ENCODE measurements at regions not wholly inside any gene's neighbourhood (a gene's known extent, or its start where the extent isn't known, plus 50 kb on each side); places are given as distances from the start of the nearest gene placed in this dataset.

- BruUV-seq (replicated peaks), result no TSS peak
- H3K27me3 Mint-ChIP-seq (ENCODE audit: insufficient read depth, unreplicated experiment), result no peaks in the 10 kb centered on the region
- no peak overlapping the region for H3K27ac Mint-ChIP-seq (ENCODE audit: low read depth, unreplicated experiment)
- intact Hi-C loops (cut with micrococcal nuclease), result no loop called here
- no peaks in the 10 kb centered on the region for H3K36me3 Mint-ChIP-seq (ENCODE audit: insufficient read depth, unreplicated experiment)
- peaks cover 14% of the 10 kb centered on the region for H3K4me1 Mint-ChIP-seq (ENCODE audit: insufficient read depth, unreplicated experiment)
- H3K9me3 Mint-ChIP-seq (ENCODE audit: unreplicated experiment), result no peaks in the 10 kb centered on the region
- POLR2A ChIA-PET, result no interaction called here
- no peak for DNase-seq (ENCODE audit: unreplicated experiment)
- H3K4me3 Mint-ChIP-seq (ENCODE audit: unreplicated experiment), result no peak overlapping the region
- TF ChIP-seq, protein P1, sequence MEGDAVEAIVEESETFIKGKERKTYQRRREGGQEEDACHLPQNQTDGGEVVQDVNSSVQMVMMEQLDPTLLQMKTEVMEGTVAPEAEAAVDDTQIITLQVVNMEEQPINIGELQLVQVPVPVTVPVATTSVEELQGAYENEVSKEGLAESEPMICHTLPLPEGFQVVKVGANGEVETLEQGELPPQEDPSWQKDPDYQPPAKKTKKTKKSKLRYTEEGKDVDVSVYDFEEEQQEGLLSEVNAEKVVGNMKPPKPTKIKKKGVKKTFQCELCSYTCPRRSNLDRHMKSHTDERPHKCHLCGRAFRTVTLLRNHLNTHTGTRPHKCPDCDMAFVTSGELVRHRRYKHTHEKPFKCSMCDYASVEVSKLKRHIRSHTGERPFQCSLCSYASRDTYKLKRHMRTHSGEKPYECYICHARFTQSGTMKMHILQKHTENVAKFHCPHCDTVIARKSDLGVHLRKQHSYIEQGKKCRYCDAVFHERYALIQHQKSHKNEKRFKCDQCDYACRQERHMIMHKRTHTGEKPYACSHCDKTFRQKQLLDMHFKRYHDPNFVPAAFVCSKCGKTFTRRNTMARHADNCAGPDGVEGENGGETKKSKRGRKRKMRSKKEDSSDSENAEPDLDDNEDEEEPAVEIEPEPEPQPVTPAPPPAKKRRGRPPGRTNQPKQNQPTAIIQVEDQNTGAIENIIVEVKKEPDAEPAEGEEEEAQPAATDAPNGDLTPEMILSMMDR (IDR thresholded peaks at IDR 0.05; ENCODE audit: unreplicated experiment), result no peak
- CTCF ChIA-PET, result no interaction called here
Measured at GRCh38 chr16:88298833-88299745, 83.7 kb upstream of the ZNF469 start.

DNA sequence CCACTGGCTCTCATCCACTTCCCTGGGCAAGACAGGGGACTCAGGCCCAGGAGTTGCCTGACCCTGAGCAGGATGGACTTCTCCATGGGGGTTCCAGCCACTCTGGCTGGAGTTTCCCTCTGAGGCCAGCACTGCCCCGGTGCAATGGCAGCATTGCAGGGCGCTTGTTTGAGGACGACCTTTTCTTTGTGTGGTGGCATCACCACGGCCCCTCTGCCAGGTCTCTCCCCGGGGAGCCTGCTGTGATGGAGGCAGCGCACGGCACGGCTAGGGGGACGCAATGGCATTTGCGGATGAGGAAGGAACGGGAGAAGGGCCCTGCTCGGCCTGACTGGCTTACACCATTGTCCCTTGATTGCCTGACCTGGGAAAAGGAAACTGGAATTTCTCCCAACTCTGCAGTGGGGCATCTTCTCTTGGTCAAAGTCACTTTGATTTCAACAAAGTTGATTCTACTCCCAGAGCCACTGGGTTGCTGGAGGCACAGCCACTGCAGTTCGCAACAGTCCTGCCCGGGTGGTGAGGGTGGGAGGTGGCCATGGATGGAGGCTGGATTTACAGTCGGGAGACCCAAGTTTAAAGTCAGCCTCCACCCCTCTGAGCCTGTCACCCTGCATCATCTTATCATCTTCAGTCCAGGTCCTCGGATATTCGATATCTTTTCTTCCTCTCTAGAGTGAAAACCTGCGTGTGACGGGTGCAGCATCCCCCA, 82.9 kb upstream of the ZNF469 start:
- Mint-ChIP-seq H3K4me3 (ENCODE audit: unreplicated experiment) (no peak overlapping the region), H3K4me1 (ENCODE audit: insufficient read depth, unreplicated experiment) (peaks cover 22% of the 10 kb centered on the region), H3K27ac (ENCODE audit: low read depth, unreplicated experiment) (no peak overlapping the region), H3K36me3 (ENCODE audit: insufficient read depth, unreplicated experiment) (no peaks in the 10 kb centered on the region), H3K27me3 (ENCODE audit: insufficient read depth, unreplicated experiment) (no peaks in the 10 kb centered on the region), H3K9me3 (ENCODE audit: unreplicated experiment) (no peaks in the 10 kb centered on the region)
- ChIA-PET CTCF (no interaction called here), POLR2A (no interaction called here)
- no TSS peak for BruUV-seq (replicated peaks)
- intact Hi-C loops (cut with micrococcal nuclease), result no loop called here
- no peak for DNase-seq (ENCODE audit: unreplicated experiment)
- TF ChIP-seq, protein P1 (IDR thresholded peaks at IDR 0.05; ENCODE audit: unreplicated experiment), result no peak

GRCh38 chr16:88300463-88300835, 82.3 kb upstream of the ZNF469 start:
- H3K27ac Mint-ChIP-seq (ENCODE audit: low read depth, unreplicated experiment), result no peak overlapping the region

GRCh38 chr16:88301431-88301830, 81.3 kb upstream of the ZNF469 start:
- intact Hi-C loops (cut with micrococcal nuclease), result no loop called here
- TF ChIP-seq, protein P1 (IDR thresholded peaks at IDR 0.05; ENCODE audit: unreplicated experiment), result no peak
- Mint-ChIP-seq H3K27ac (ENCODE audit: low read depth, unreplicated experiment) (no peak overlapping the region), H3K9me3 (ENCODE audit: unreplicated experiment) (no peaks in the 10 kb centered on the region), H3K4me1 (ENCODE audit: insufficient read depth, unreplicated experiment) (peaks cover 34% of the 10 kb centered on the region), H3K4me3 (ENCODE audit: unreplicated experiment) (no peak overlapping the region), H3K36me3 (ENCODE audit: insufficient read depth, unreplicated experiment) (no peaks in the 10 kb centered on the region), H3K27me3 (ENCODE audit: insufficient read depth, unreplicated experiment) (no peaks in the 10 kb centered on the region)
- no TSS peak for BruUV-seq (replicated peaks)
- CTCF ChIA-PET, result no interaction called here
- no peak for DNase-seq (ENCODE audit: unreplicated experiment)
- POLR2A ChIA-PET, result no interaction called here

More at GRCh38 chr16:88300463-88300835, 82.3 kb upstream of the ZNF469 start:
- no peak overlapping the region for H3K4me3 Mint-ChIP-seq (ENCODE audit: unreplicated experiment)
- ChIA-PET POLR2A (no interaction called here), CTCF (no interaction called here)
- H3K27me3 Mint-ChIP-seq (ENCODE audit: insufficient read depth, unreplicated experiment), result no peaks in the 10 kb centered on the region
- BruUV-seq (replicated peaks), result no TSS peak
- H3K9me3 Mint-ChIP-seq (ENCODE audit: unreplicated experiment), result no peaks in the 10 kb centered on the region
- DNase-seq (ENCODE audit: unreplicated experiment), result no peak
- TF ChIP-seq, protein P1 (IDR thresholded peaks at IDR 0.05; ENCODE audit: unreplicated experiment), result no peak
- H3K36me3 Mint-ChIP-seq (ENCODE audit: insufficient read depth, unreplicated experiment), result no peaks in the 10 kb centered on the region
- intact Hi-C loops (cut with micrococcal nuclease), result no loop called here
- peaks cover 27% of the 10 kb centered on the region for H3K4me1 Mint-ChIP-seq (ENCODE audit: insufficient read depth, unreplicated experiment)

All from MCF 10A (cell line).